Tibial artery (tissue), 4 donors: ENCODE measurements at regions not wholly inside any gene's neighbourhood (a gene's known extent, or its start where the extent isn't known, plus 50 kb on each side); places are given as distances from the start of the nearest gene placed in this dataset.

Experiments used
- DNase-seq, 2 donors: peaks; one replicate each; pipeline ENCODE4 v3.0.0-alpha.2; 2019
- H3K27ac ChIP-seq, 2 donors: fragments of 200-600 bp; sonication (generic) in 1 of 2; 1 replicate in 1 of 2; 2 replicates in 1 of 2; pipeline ENCODE4 v1.5.1; 2018 to 2019; ENCODE audit warnings: mild to moderate bottlenecking in 1 of 2
- H3K27me3 ChIP-seq, 2 donors: fragments of 200-600 bp; sonication (generic) in 1 of 2; one replicate each; pipeline versions ENCODE4 v1.5.1 to v1.6.0; 2016 to 2019
- H3K36me3 ChIP-seq, 3 donors: fragments of 200-600 bp; sonication (generic) in 2 of 3; one replicate each; pipeline ENCODE4 v1.5.1; 2016 to 2019; ENCODE audit warnings: mild to moderate bottlenecking in 2 of 3
- H3K4me1 ChIP-seq, 4 donors: fragments of 200-600 bp; sonication (generic) in 2 of 4; 1 replicate in 3 of 4; 2 replicates in 1 of 4; pipeline ENCODE4 v1.5.1; 2016 to 2019
- H3K4me3 ChIP-seq, 2 donors: fragments of 200-600 bp; sonication (generic) in 1 of 2; 1 replicate in 1 of 2; 2 replicates in 1 of 2; pipeline ENCODE4 v1.5.1; 2018 to 2019; ENCODE audit warnings: mild to moderate bottlenecking in 2 of 2
- H3K9me3 ChIP-seq, 3 donors: fragments of 200-600 bp; sonication (generic) in 1 of 3; one replicate each; pipeline ENCODE4 v1.5.1; 2016 to 2019
- CTCF ChIP-seq, 2 experiments: fragments of 200-600 bp in 1 of 2; fragments of 450-650 bp in 1 of 2; IDR thresholded peaks; one replicate each; pipeline ENCODE4 v1.5.1; 2017 to 2019; ENCODE audit warnings: antibody characterized with exemption in 2 of 2, mild to moderate bottlenecking in 1 of 2, moderate library complexity in 1 of 2
- intact Hi-C: fragments of 100-400 bp; cut with DNase I; formaldehyde crosslinking; loops from one replicate; pipeline ENCODE4 v1.15.0; 2023; ENCODE audit warnings: low total_unique reads

GRCh38 chr18:47403949-47404348 is 152.5 kb upstream of the SKOR2 start:
- no peaks in the 10 kb centered on the region for H3K9me3 ChIP-seq
- H3K4me3 ChIP-seq: no peak overlapping the region
- H3K27me3 ChIP-seq: no peaks in the 10 kb centered on the region
- no peaks in the 10 kb centered on the region for H3K4me1 ChIP-seq
- intact Hi-C loops: no loop called here
- H3K27ac ChIP-seq: no peak overlapping the region
- H3K36me3 ChIP-seq: no peaks in the 10 kb centered on the region
- DNase-seq: no peak
- no peak for TF ChIP-seq CTCF (IDR thresholded peaks at IDR 0.05)

GRCh38 chr18:47403317-47403716 is 151.9 kb upstream of the SKOR2 start:
- intact Hi-C loops: no loop called here
- H3K36me3 ChIP-seq: no peaks in the 10 kb centered on the region

GRCh38 chr18:47399475-47399874 is 148.0 kb upstream of the SKOR2 start:
- no peak overlapping the region for H3K27ac ChIP-seq
- no peaks in the 10 kb centered on the region for H3K36me3 ChIP-seq
- peaks cover 0 to 5% (median 3%) of the 10 kb centered on the region in 3 donors for H3K9me3 ChIP-seq
- no peak for DNase-seq
- no peaks in the 10 kb centered on the region for H3K4me1 ChIP-seq
- no peak for TF ChIP-seq CTCF (IDR thresholded peaks at IDR 0.05)
- no peak overlapping the region for H3K4me3 ChIP-seq
- intact Hi-C loops: no loop called here
- no peaks in the 10 kb centered on the region for H3K27me3 ChIP-seq

More at GRCh38 chr18:47403317-47403716, 151.9 kb upstream of the SKOR2 start:
- DNase-seq: no peak
- Histone ChIP-seq H3K4me3 (no peak overlapping the region), H3K9me3 (no peaks in the 10 kb centered on the region), H3K4me1 (no peaks in the 10 kb centered on the region), H3K27me3 (no peaks in the 10 kb centered on the region), H3K27ac (no peak overlapping the region)
- TF ChIP-seq CTCF (IDR thresholded peaks at IDR 0.05): no peak

- H3K27ac ChIP-seq: no peak overlapping the region
- no peaks in the 10 kb centered on the region for H3K4me1 ChIP-seq
- H3K27me3 ChIP-seq: no peaks in the 10 kb centered on the region
- DNase-seq: no peak
- peaks cover 0 to 5% (median 3%) of the 10 kb centered on the region in 3 donors for H3K9me3 ChIP-seq
- no peak overlapping the region for H3K4me3 ChIP-seq
- no peaks in the 10 kb centered on the region for H3K36me3 ChIP-seq
- no peak for TF ChIP-seq CTCF (IDR thresholded peaks at IDR 0.05)
- intact Hi-C loops: no loop called here
These were observed 146.3 kb upstream of the SKOR2 start for GRCh38 chr18:47397671-47398319.

- no peak for DNase-seq
- no peak overlapping the region for H3K27ac ChIP-seq
- intact Hi-C loops: no loop called here
- no peaks in the 10 kb centered on the region for H3K36me3 ChIP-seq
- H3K9me3 ChIP-seq: no peaks in the 10 kb centered on the region
- TF ChIP-seq CTCF (IDR thresholded peaks at IDR 0.05): no peak
- H3K27me3 ChIP-seq: no peaks in the 10 kb centered on the region
- no peaks in the 10 kb centered on the region for H3K4me1 ChIP-seq
- H3K4me3 ChIP-seq: no peak overlapping the region
These were observed 140.2 kb upstream of the SKOR2 start for GRCh38 chr18:47391665-47392064.
